ENCODE measurements at regions not wholly inside any gene's neighbourhood (a gene's known extent, or its start where the extent isn't known, plus 50 kb on each side); places are given as distances from the start of the nearest gene placed in this dataset.

- Histone ChIP-seq H3K9me3 (no peaks in the 10 kb centered on the region), H3K4me1 (ENCODE audit: insufficient read depth) (no peaks in the 10 kb centered on the region), H3K27me3 (no peaks in the 10 kb centered on the region), H3K36me3 (no peaks in the 10 kb centered on the region), H3K4me3 (no peak overlapping the region), H3K27ac (no peak overlapping the region)
- WGBS, 3 donors, result 47 to 52% (median 47%) methylated on average over 3 of the region's 3 CpGs
- DNase-seq, result no peak
- intact Hi-C loops (cut with DNase I), result no loop called here
- no peak for TF ChIP-seq CTCF (IDR thresholded peaks at IDR 0.05)
- TF ChIP-seq EP300 (IDR thresholded peaks at IDR 0.05), result no peak
- no peak for TF ChIP-seq POLR2A (IDR thresholded peaks at IDR 0.05)
These were observed 793.0 kb downstream of the EDEM1 start for GRCh38 chr3:5980475-5980874.

- TF ChIP-seq POLR2A (IDR thresholded peaks at IDR 0.05), result no peak
- no peak for TF ChIP-seq CTCF (IDR thresholded peaks at IDR 0.05)
- no peak for TF ChIP-seq EP300 (IDR thresholded peaks at IDR 0.05)
- no peak overlapping the region for H3K4me3 ChIP-seq
- DNase-seq, result no peak
- no peaks in the 10 kb centered on the region for H3K4me1 ChIP-seq (ENCODE audit: insufficient read depth)
- H3K36me3 ChIP-seq, result no peaks in the 10 kb centered on the region
- H3K9me3 ChIP-seq, result no peaks in the 10 kb centered on the region
- no peak overlapping the region for H3K27ac ChIP-seq
- no peaks in the 10 kb centered on the region for H3K27me3 ChIP-seq
- intact Hi-C loops (cut with DNase I), result no loop called here
- 69 to 83% (median 81%) methylated on average over 1 of the region's 1 CpG for WGBS, 3 donors
These were observed 807.1 kb downstream of the EDEM1 start for GRCh38 chr3:5994651-5995050.

- H3K4me1 ChIP-seq (ENCODE audit: insufficient read depth), result no peaks in the 10 kb centered on the region
- no peak for DNase-seq
- H3K9me3 ChIP-seq, result no peaks in the 10 kb centered on the region
- H3K27me3 ChIP-seq, result no peaks in the 10 kb centered on the region
- TF ChIP-seq CTCF (IDR thresholded peaks at IDR 0.05), result no peak
- TF ChIP-seq POLR2A (IDR thresholded peaks at IDR 0.05), result no peak
- TF ChIP-seq EP300 (IDR thresholded peaks at IDR 0.05), result no peak
- intact Hi-C loops (cut with DNase I), result no loop called here
- H3K4me3 ChIP-seq, result no peak overlapping the region
- no peaks in the 10 kb centered on the region for H3K36me3 ChIP-seq
- no peak overlapping the region for H3K27ac ChIP-seq
- 84 to 87% (median 86%) methylated on average over 2 of the region's 2 CpGs for WGBS, 3 donors
These were observed 830.9 kb downstream of the EDEM1 start for GRCh38 chr3:6018456-6018855.

GRCh38 chr3:6022621-6023020 is 835.1 kb downstream of the EDEM1 start:
- H3K36me3 ChIP-seq, result no peaks in the 10 kb centered on the region

More at GRCh38 chr3:6022621-6023020, 835.1 kb downstream of the EDEM1 start:
- no peak for DNase-seq
- H3K9me3 ChIP-seq, result no peaks in the 10 kb centered on the region
- no peak overlapping the region for H3K4me3 ChIP-seq
- no peak for TF ChIP-seq EP300 (IDR thresholded peaks at IDR 0.05)
- TF ChIP-seq POLR2A (IDR thresholded peaks at IDR 0.05), result no peak
- TF ChIP-seq CTCF (IDR thresholded peaks at IDR 0.05), result no peak
- H3K27ac ChIP-seq, result no peak overlapping the region
- intact Hi-C loops (cut with DNase I), result no loop called here
- no peaks in the 10 kb centered on the region for H3K4me1 ChIP-seq (ENCODE audit: insufficient read depth)
- H3K27me3 ChIP-seq, result no peaks in the 10 kb centered on the region
